Fibroblast of lung (primary cell): ENCODE measurements at regions not wholly inside any gene's neighbourhood (a gene's known extent, or its start where the extent isn't known, plus 50 kb on each side); places are given as distances from the start of the nearest gene placed in this dataset.

Experiments
- CTCF ChIP-seq, 2 donors: IDR thresholded peaks in 1 of 2; conservative IDR thresholded peaks in 1 of 2; 1 replicate in 1 of 2; 2 replicates in 1 of 2; pipeline ENCODE4 v1.5.1; 2011 to 2012; ENCODE audit warnings: low read length in 2 of 2, control low read depth in 1 of 2, inconsistent platforms in 1 of 2, low read depth in 1 of 2, mild to moderate bottlenecking in 1 of 2
- EZH2 ChIP-seq: IDR thresholded peaks from 2 replicates; pipeline ENCODE4 v1.5.1; 2012; ENCODE audit warnings: low read length, control low read depth, mild to moderate bottlenecking; ENCODE audit errors: missing control alignments

- TF ChIP-seq CTCF (conservative IDR thresholded peaks at IDR 0.05 in 1 of 2, IDR thresholded peaks at IDR 0.05 in 1 of 2; ENCODE audit: low read depth in 1 of 2, low read length in 2 of 2), result no peak
- TF ChIP-seq EZH2, result no peak
Observed at GRCh38 chr1:14301704-14302024, 296.8 kb upstream of the KAZN start.
